Fibroblast of lung (primary cell): ENCODE measurements at regions not wholly inside any gene's neighbourhood (a gene's known extent, or its start where the extent isn't known, plus 50 kb on each side); places are given as distances from the start of the nearest gene placed in this dataset.

Experiments
- EZH2 ChIP-seq: IDR thresholded peaks from 2 replicates; pipeline ENCODE4 v1.5.1; 2012; ENCODE audit warnings: low read length, control low read depth, mild to moderate bottlenecking; ENCODE audit errors: missing control alignments
- TF ChIP-seq, protein P1 (sequence below), 2 donors: IDR thresholded peaks in 1 of 2; conservative IDR thresholded peaks in 1 of 2; 1 replicate in 1 of 2; 2 replicates in 1 of 2; pipeline ENCODE4 v1.5.1; 2011 to 2012; ENCODE audit warnings: low read length in 2 of 2, control low read depth in 1 of 2, inconsistent platforms in 1 of 2, low read depth in 1 of 2, mild to moderate bottlenecking in 1 of 2

DNA sequence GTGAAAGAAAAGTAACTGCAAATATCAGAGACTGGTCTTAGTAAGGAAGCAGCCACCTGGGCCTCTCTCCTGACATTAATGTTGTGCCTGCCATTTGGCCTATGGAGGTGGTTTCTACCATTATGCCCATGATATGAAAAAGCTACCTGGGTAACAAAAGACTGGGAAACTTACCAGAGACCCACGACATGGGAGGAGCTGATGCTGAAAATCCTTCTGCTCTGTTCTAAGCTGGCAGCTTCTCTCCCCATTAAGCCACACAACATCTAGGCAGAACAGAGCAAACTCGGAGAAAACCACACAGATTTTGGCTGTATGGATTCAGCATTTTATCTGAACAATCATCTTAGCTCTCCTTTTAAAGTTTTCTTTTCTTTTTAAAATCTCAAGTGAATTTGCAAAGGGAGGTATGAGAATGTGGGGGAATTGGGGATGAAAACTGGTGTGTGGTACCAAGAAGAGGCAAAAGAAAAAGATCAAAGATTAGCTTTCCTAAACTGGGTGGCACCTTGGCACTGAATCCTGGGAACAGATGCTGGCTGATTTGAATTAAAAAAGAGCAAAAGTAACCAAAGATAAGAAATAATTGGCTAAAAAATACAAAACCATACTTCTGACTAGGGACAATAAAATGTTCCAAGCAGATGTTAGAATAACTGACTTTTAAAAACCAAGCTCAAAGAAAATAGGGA lies 128.6 kb upstream of the ANKRD1 start:
- TF ChIP-seq, protein P1, sequence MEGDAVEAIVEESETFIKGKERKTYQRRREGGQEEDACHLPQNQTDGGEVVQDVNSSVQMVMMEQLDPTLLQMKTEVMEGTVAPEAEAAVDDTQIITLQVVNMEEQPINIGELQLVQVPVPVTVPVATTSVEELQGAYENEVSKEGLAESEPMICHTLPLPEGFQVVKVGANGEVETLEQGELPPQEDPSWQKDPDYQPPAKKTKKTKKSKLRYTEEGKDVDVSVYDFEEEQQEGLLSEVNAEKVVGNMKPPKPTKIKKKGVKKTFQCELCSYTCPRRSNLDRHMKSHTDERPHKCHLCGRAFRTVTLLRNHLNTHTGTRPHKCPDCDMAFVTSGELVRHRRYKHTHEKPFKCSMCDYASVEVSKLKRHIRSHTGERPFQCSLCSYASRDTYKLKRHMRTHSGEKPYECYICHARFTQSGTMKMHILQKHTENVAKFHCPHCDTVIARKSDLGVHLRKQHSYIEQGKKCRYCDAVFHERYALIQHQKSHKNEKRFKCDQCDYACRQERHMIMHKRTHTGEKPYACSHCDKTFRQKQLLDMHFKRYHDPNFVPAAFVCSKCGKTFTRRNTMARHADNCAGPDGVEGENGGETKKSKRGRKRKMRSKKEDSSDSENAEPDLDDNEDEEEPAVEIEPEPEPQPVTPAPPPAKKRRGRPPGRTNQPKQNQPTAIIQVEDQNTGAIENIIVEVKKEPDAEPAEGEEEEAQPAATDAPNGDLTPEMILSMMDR (conservative IDR thresholded peaks at IDR 0.05 in 1 of 2, IDR thresholded peaks at IDR 0.05 in 1 of 2; ENCODE audit: low read depth in 1 of 2, low read length in 2 of 2), result no peak
- TF ChIP-seq EZH2, result no peak
